CD14-positive monocyte (primary cell): ENCODE measurements at regions not wholly inside any gene's neighbourhood (a gene's known extent, or its start where the extent isn't known, plus 50 kb on each side); places are given as distances from the start of the nearest gene placed in this dataset.

Source experiments
- DNase-seq, 3 donors: peaks; one replicate each; pipeline ENCODE4 v3.0.0-alpha.2; 2011 to 2022
- H2AFZ ChIP-seq: 2 replicates; pipeline ENCODE4 v1.6.0; 2012; ENCODE audit warnings: mild to moderate bottlenecking, low read depth, low read length, inconsistent platforms; ENCODE audit not compliant: insufficient read depth, poor library complexity, severe bottlenecking
- H3K27ac ChIP-seq, 2 donors: 1 replicate in 1 of 2; 2 replicates in 1 of 2; pipeline ENCODE4 v1.5.1; 2012 to 2013; ENCODE audit warnings: low read length in 2 of 2, control low read depth in 1 of 2, inconsistent platforms in 1 of 2, low read depth in 1 of 2, mild to moderate bottlenecking in 1 of 2
- H3K27me3 ChIP-seq, 2 donors: one replicate each; pipeline versions ENCODE4 v1.6.0 to v1.6.1; 2011 to 2013; ENCODE audit warnings: low read length in 2 of 2; ENCODE audit not compliant: control insufficient read depth in 2 of 2, insufficient read depth in 2 of 2
- H3K36me3 ChIP-seq, 2 donors: replicated peaks in 1 of 2; 1 replicate in 1 of 2; 2 replicates in 1 of 2; pipeline versions ENCODE4 v1.5.1 to v1.6.1; 2012 to 2013; ENCODE audit warnings: low read length in 2 of 2, control low read depth in 1 of 2, inconsistent platforms in 1 of 2, mild to moderate bottlenecking in 1 of 2; ENCODE audit not compliant: insufficient read depth in 2 of 2, control insufficient read depth in 1 of 2
- H3K4me1 ChIP-seq, 2 donors: 1 replicate in 1 of 2; 2 replicates in 1 of 2; pipeline versions ENCODE4 v1.5.1 to v1.6.1; 2012 to 2013; ENCODE audit warnings: low read length in 2 of 2, control low read depth in 1 of 2, inconsistent platforms in 1 of 2, mild to moderate bottlenecking in 1 of 2, moderate library complexity in 1 of 2; ENCODE audit not compliant: insufficient read depth in 2 of 2, control insufficient read depth in 1 of 2
- H3K4me2 ChIP-seq: replicated peaks from 2 replicates; pipeline ENCODE3; 2012; ENCODE audit warnings: low read length, moderate library complexity, mild to moderate bottlenecking; ENCODE audit not compliant: poor library complexity, severe bottlenecking; ENCODE audit errors: extremely low read depth
- H3K4me3 ChIP-seq, 3 experiments: fragments of 200-600 bp in 1 of 3; sonication (generic) in 1 of 3; replicated peaks in 1 of 3; 1 replicate in 2 of 3; 2 replicates in 1 of 3; pipeline ENCODE4 v1.5.1; 2011 to 2013; ENCODE audit warnings: low read length in 3 of 3, mild to moderate bottlenecking in 3 of 3, control low read depth in 2 of 3, low read depth in 2 of 3, inconsistent platforms in 1 of 3, moderate library complexity in 1 of 3
- H3K79me2 ChIP-seq: 2 replicates; pipeline ENCODE4 v1.6.0; 2012; ENCODE audit warnings: mild to moderate bottlenecking, control low read depth, inconsistent platforms, low read length, moderate library complexity; ENCODE audit not compliant: insufficient read depth
- H3K9ac ChIP-seq: 2 replicates; pipeline ENCODE4 v1.6.0; 2017; ENCODE audit warnings: low read length, mild to moderate bottlenecking; ENCODE audit not compliant: insufficient read depth, poor library complexity, severe bottlenecking
- H3K9me3 ChIP-seq, 2 donors: replicated peaks in 1 of 2; 1 replicate in 1 of 2; 2 replicates in 1 of 2; pipeline versions ENCODE4 v1.5.1 to v1.6.1; 2012 to 2013; ENCODE audit warnings: low read length in 2 of 2, control low read depth in 1 of 2; ENCODE audit not compliant: control insufficient read depth in 1 of 2, insufficient read depth in 1 of 2
- H4K20me1 ChIP-seq: 2 replicates; pipeline ENCODE4 v1.6.0; 2012; ENCODE audit warnings: mild to moderate bottlenecking, low read length, control low read depth, moderate library complexity; ENCODE audit not compliant: insufficient read depth
- H3K27ac Mint-ChIP-seq, 7 donors: one replicate each; pipeline ENCODE4 v1.8.0; 2020; ENCODE audit warnings: mild to moderate bottlenecking in 7 of 7, mixed read lengths in 7 of 7, moderate library complexity in 6 of 7, inconsistent platforms in 2 of 7
- H3K27me3 Mint-ChIP-seq, 3 donors: one replicate each; pipeline ENCODE4 v1.8.0; 2021 to 2022; ENCODE audit warnings: low read depth in 3 of 3, mild to moderate bottlenecking in 3 of 3, mixed read lengths in 3 of 3, moderate library complexity in 3 of 3, inconsistent platforms in 1 of 3
- H3K36me3 Mint-ChIP-seq, 2 donors: one replicate each; pipeline ENCODE4 v1.8.0; 2020; ENCODE audit warnings: mixed read lengths in 2 of 2, inconsistent platforms in 1 of 2, mild to moderate bottlenecking in 1 of 2
- H3K4me1 Mint-ChIP-seq: one replicate; pipeline ENCODE4 v1.8.0; 2020; ENCODE audit warnings: mild to moderate bottlenecking, mixed read lengths
- H3K4me3 Mint-ChIP-seq, 2 donors: one replicate each; pipeline ENCODE4 v1.8.0; 2020; ENCODE audit warnings: mild to moderate bottlenecking in 2 of 2, mixed read lengths in 2 of 2, moderate library complexity in 1 of 2
- H3K9me3 Mint-ChIP-seq, 7 donors: one replicate each; pipeline ENCODE4 v1.8.0; 2020 to 2022; ENCODE audit warnings: mixed read lengths in 7 of 7, mild to moderate bottlenecking in 6 of 7, moderate library complexity in 6 of 7, inconsistent platforms in 2 of 7
- CTCF ChIP-seq: fragments of 200-600 bp; IDR thresholded peaks from one replicate; pipeline ENCODE4 v1.8.0; 2022; ENCODE audit warnings: antibody characterized with exemption, mild to moderate bottlenecking
- WGBS: methylation state at CpG from one replicate; pipeline ENCODE4 v1.1.5; 2013; ENCODE audit warnings: missing lambda C conversion rate; ENCODE audit not compliant: insufficient coverage; 5-methylcytosine and 5-hydroxymethylcytosine counted together
- intact Hi-C, 2 donors: fragments of 100-400 bp; cut with micrococcal nuclease; formaldehyde crosslinking; loops; one replicate each; pipeline versions ENCODE4 v1.15.0 to v1.15.1; 2023

- peaks cover 0 to 13% of the 10 kb centered on the region in 2 donors for H3K9me3 ChIP-seq
- Mint-ChIP-seq H3K4me1 (no peaks in the 10 kb centered on the region), H3K4me3 (no peak overlapping the region), H3K9me3 (peaks cover 7 to 29% (median 14%) of the 10 kb centered on the region in 7 donors), H3K36me3 (no peaks in the 10 kb centered on the region), H3K27me3 (peaks cover 0 to 2% (median 1%) of the 10 kb centered on the region in 3 donors), H3K27ac (no peak overlapping the region)
- no peak for TF ChIP-seq CTCF
- H3K4me1 ChIP-seq = no peaks in the 10 kb centered on the region
- H3K9ac ChIP-seq = no peak overlapping the region
- no peak overlapping the region for H3K4me2 ChIP-seq
- no peak overlapping the region for H2AFZ ChIP-seq
- no peaks in the 10 kb centered on the region for H3K79me2 ChIP-seq
- H3K27me3 ChIP-seq = no peaks in the 10 kb centered on the region
- no peak overlapping the region for H3K4me3 ChIP-seq
- DNase-seq = no peak
- no peak overlapping the region for H3K27ac ChIP-seq
- intact Hi-C loops = no loop called here
- H4K20me1 ChIP-seq = no peaks in the 10 kb centered on the region
- no peaks in the 10 kb centered on the region for H3K36me3 ChIP-seq
- WGBS = 95% methylated on average over 4 of the region's 4 CpGs
Measured at GRCh38 chr7:3235322-3235721, 65.7 kb upstream of the SDK1 start.

- no peak overlapping the region for H3K9ac ChIP-seq
- intact Hi-C loops = no loop called here
- Mint-ChIP-seq H3K27ac (no peak overlapping the region), H3K36me3 (no peaks in the 10 kb centered on the region), H3K27me3 (peaks cover 0 to 3% (median 1%) of the 10 kb centered on the region in 3 donors), H3K9me3 (peaks cover 7 to 26% (median 14%) of the 10 kb centered on the region in 7 donors), H3K4me1 (no peaks in the 10 kb centered on the region), H3K4me3 (no peak overlapping the region)
- H4K20me1 ChIP-seq = no peaks in the 10 kb centered on the region
- H3K27me3 ChIP-seq = no peaks in the 10 kb centered on the region
- H3K4me1 ChIP-seq = no peaks in the 10 kb centered on the region
- H3K4me3 ChIP-seq = no peak overlapping the region
- no peak overlapping the region for H3K27ac ChIP-seq
- H3K79me2 ChIP-seq = no peaks in the 10 kb centered on the region
- no peak for TF ChIP-seq CTCF
- H3K9me3 ChIP-seq = peaks cover 0 to 9% of the 10 kb centered on the region in 2 donors
- DNase-seq = no peak
- H3K4me2 ChIP-seq = no peak overlapping the region
- H2AFZ ChIP-seq = no peak overlapping the region
- H3K36me3 ChIP-seq = no peaks in the 10 kb centered on the region
Measured at GRCh38 chr7:3236268-3236667, 64.8 kb upstream of the SDK1 start.
